CD4-positive, alpha-beta T cell (primary cell): ENCODE measurements at regions not wholly inside any gene's neighbourhood (a gene's known extent, or its start where the extent isn't known, plus 50 kb on each side); places are given as distances from the start of the nearest gene placed in this dataset.

Experiments
- ATAC-seq: fragments of 200-7000 bp; cut with Tn5 transposase; one replicate; pipeline ENCODE4 v1.10.0; 2022; ENCODE audit warnings: mild to moderate bottlenecking; ENCODE audit not compliant: poor library complexity
- CTCF ChIA-PET: fragments of 350-600 bp; sonication (Branson Sonifier 250); formaldehyde crosslinking; loops from one replicate; lab custom pipeline; 2021; ENCODE audit warnings: antibody characterized with exemption, inconsistent platforms; lab: Charles Lee
- POLR2A ChIA-PET: fragments of 350-600 bp; sonication (Branson Sonifier 250); formaldehyde crosslinking; loops from one replicate; lab custom pipeline; 2021; ENCODE audit warnings: antibody characterized with exemption, inconsistent platforms; lab: Charles Lee
- DNase-seq, 14 experiments: peaks; one replicate each; pipeline ENCODE4 v3.0.0-alpha.2; 2013 to 2020; ENCODE audit warnings: mixed read lengths in 2 of 14
- H3K27ac ChIP-seq, 2 donors: one replicate each; pipeline versions ENCODE4 v1.5.1 to v1.7.0; 2013; ENCODE audit warnings: low read length in 2 of 2, low read depth in 1 of 2, mild to moderate bottlenecking in 1 of 2
- H3K27me3 ChIP-seq, 2 experiments: 1 replicate in 1 of 2; 2 replicates in 1 of 2; pipeline versions ENCODE4 v1.6.1 to v1.7.0; 2013; ENCODE audit warnings: low read length in 2 of 2, control low read depth in 1 of 2, mild to moderate bottlenecking in 1 of 2, moderate library complexity in 1 of 2; ENCODE audit not compliant: insufficient read depth in 2 of 2, control insufficient read depth in 1 of 2
- H3K36me3 ChIP-seq: one replicate; pipeline ENCODE4 v1.6.1; 2013; ENCODE audit warnings: low read length, control low read depth; ENCODE audit not compliant: insufficient read depth
- H3K4me1 ChIP-seq: one replicate; pipeline ENCODE4 v1.6.1; 2013; ENCODE audit warnings: low read length, control low read depth; ENCODE audit not compliant: insufficient read depth
- H3K4me3 ChIP-seq: one replicate; pipeline ENCODE4 v1.5.1; 2013; ENCODE audit warnings: mild to moderate bottlenecking, low read length, moderate library complexity
- H3K9me3 ChIP-seq, 2 experiments: 1 replicate in 1 of 2; 2 replicates in 1 of 2; pipeline versions ENCODE4 v1.6.1 to v1.7.0; 2013; ENCODE audit warnings: low read length in 2 of 2, mild to moderate bottlenecking in 2 of 2, control low read depth in 1 of 2, moderate library complexity in 1 of 2; ENCODE audit not compliant: control insufficient read depth in 1 of 2, insufficient read depth in 1 of 2
- H3K27ac Mint-ChIP-seq: one replicate; pipeline ENCODE4 v1.8.0; 2020; ENCODE audit warnings: mixed read lengths
- H3K27me3 Mint-ChIP-seq: one replicate; pipeline ENCODE4 v1.8.0; 2021; ENCODE audit warnings: mixed read lengths
- H3K36me3 Mint-ChIP-seq: one replicate; pipeline ENCODE4 v1.8.0; 2021; ENCODE audit warnings: low read depth, mixed read lengths
- H3K4me1 Mint-ChIP-seq: one replicate; pipeline ENCODE4 v1.8.0; 2021; ENCODE audit warnings: low read depth, mixed read lengths
- H3K4me3 Mint-ChIP-seq: one replicate; pipeline ENCODE4 v1.8.0; 2020; ENCODE audit warnings: mild to moderate bottlenecking, mixed read lengths
- H3K9me3 Mint-ChIP-seq: one replicate; pipeline ENCODE4 v1.8.0; 2020; ENCODE audit warnings: mixed read lengths
- CTCF ChIP-seq: fragments of 200-600 bp; IDR thresholded peaks from one replicate; pipeline ENCODE4 v1.8.0; 2022; ENCODE audit warnings: antibody characterized with exemption, mild to moderate bottlenecking
- intact Hi-C, 2 experiments: fragments of 100-400 bp; cut with DNase I in 1 of 2; cut with micrococcal nuclease in 1 of 2; formaldehyde crosslinking; loops; one replicate each; pipeline versions ENCODE4 v1.15.1 to v1.9.0; 2023 to 2025; cut with DNase I, micrococcal nuclease

GRCh38 chr6:50330963-50331362, 281.2 kb upstream of the DEFB112 start:
- H3K27me3 ChIP-seq: no peaks in the 10 kb centered on the region
- Mint-ChIP-seq H3K4me3 (no peak overlapping the region), H3K9me3 (peaks cover 6% of the 10 kb centered on the region), H3K27me3 (no peaks in the 10 kb centered on the region), H3K36me3 (no peaks in the 10 kb centered on the region), H3K27ac (no peak overlapping the region), H3K4me1 (no peaks in the 10 kb centered on the region)
- H3K36me3 ChIP-seq: no peaks in the 10 kb centered on the region
- no peak overlapping the region for H3K4me3 ChIP-seq
- CTCF ChIA-PET: no interaction called here
- TF ChIP-seq CTCF: no peak
- peaks cover 0 to 5% of the 10 kb centered on the region in 2 experiments for H3K9me3 ChIP-seq
- no peak for DNase-seq
- no peak for ATAC-seq
- H3K27ac ChIP-seq: no peak overlapping the region
- intact Hi-C loops: no loop called here
- POLR2A ChIA-PET: no interaction called here
- no peaks in the 10 kb centered on the region for H3K4me1 ChIP-seq

- DNase-seq: no peak
- H3K36me3 Mint-ChIP-seq: no peaks in the 10 kb centered on the region
These were observed 284.0 kb upstream of the DEFB112 start for GRCh38 chr6:50333696-50334095.

DNA sequence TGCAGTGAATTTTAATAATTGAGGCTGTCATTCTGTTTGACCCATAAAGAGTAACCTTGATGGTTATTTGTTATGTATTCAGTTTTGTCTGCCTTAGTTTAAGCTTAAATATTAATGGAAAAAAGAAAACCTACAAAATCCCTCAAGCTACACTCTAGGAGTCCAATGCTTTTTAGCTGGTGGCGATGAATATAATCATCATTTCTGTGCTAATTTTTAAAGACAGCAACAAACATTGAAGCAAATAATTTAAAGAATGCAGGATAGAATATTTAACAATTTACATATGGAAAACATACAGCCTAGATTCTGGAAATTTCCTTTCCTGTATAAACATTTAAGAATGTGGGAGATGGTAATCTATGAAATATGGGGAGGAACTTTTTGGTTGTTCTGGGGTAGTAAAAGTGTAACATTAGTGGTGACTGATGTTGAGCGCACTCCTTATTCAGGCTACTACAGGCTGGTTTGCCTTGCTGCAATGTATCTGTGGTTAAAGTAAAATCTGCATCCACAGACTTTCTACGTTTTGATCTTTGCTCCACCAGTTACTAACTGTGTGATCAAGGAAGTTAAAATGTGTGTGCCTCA, 287.9 kb upstream of the DEFB112 start:
- no peaks in the 10 kb centered on the region for H3K36me3 Mint-ChIP-seq
- no peak overlapping the region for H3K27ac Mint-ChIP-seq
- H3K4me3 ChIP-seq: no peak overlapping the region
- ATAC-seq (no peak), DNase-seq (no peak)
- ChIA-PET POLR2A (no interaction called here), CTCF (interaction anchor here (0.6 kb wide), 1 partner anchor 46 kb away, joined by 3 read pairs; no protein-coding TSS in a partner anchor)
- no peak overlapping the region for H3K4me3 Mint-ChIP-seq
- TF ChIP-seq CTCF: no peak
- H3K36me3 ChIP-seq: no peaks in the 10 kb centered on the region
- no peak overlapping the region for H3K27ac ChIP-seq
- no peaks in the 10 kb centered on the region for H3K27me3 ChIP-seq
- intact Hi-C loops: no loop called here
- no peaks in the 10 kb centered on the region for H3K4me1 ChIP-seq
- H3K9me3 Mint-ChIP-seq: peaks cover 9% of the 10 kb centered on the region
- no peaks in the 10 kb centered on the region for H3K4me1 Mint-ChIP-seq
- H3K27me3 Mint-ChIP-seq: no peaks in the 10 kb centered on the region
- peaks cover 0 to 5% of the 10 kb centered on the region in 2 experiments for H3K9me3 ChIP-seq

More at GRCh38 chr6:50333696-50334095, 284.0 kb upstream of the DEFB112 start:
- H3K4me1 ChIP-seq: no peaks in the 10 kb centered on the region
- Mint-ChIP-seq H3K4me1 (no peaks in the 10 kb centered on the region), H3K27ac (no peak overlapping the region), H3K27me3 (no peaks in the 10 kb centered on the region), H3K4me3 (no peak overlapping the region), H3K9me3 (peaks cover 7% of the 10 kb centered on the region)
- no peak overlapping the region for H3K27ac ChIP-seq
- TF ChIP-seq CTCF: no peak
- no peak for ATAC-seq
- ChIA-PET CTCF (no interaction called here), POLR2A (no interaction called here)
- intact Hi-C loops: no loop called here
- no peaks in the 10 kb centered on the region for H3K27me3 ChIP-seq
- H3K36me3 ChIP-seq: no peaks in the 10 kb centered on the region
- peaks cover 0 to 10% of the 10 kb centered on the region in 2 experiments for H3K9me3 ChIP-seq
- H3K4me3 ChIP-seq: no peak overlapping the region
